ENCODE measurements at regions not wholly inside any gene's neighbourhood (a gene's known extent, or its start where the extent isn't known, plus 50 kb on each side); places are given as distances from the start of the nearest gene placed in this dataset.

DNA sequence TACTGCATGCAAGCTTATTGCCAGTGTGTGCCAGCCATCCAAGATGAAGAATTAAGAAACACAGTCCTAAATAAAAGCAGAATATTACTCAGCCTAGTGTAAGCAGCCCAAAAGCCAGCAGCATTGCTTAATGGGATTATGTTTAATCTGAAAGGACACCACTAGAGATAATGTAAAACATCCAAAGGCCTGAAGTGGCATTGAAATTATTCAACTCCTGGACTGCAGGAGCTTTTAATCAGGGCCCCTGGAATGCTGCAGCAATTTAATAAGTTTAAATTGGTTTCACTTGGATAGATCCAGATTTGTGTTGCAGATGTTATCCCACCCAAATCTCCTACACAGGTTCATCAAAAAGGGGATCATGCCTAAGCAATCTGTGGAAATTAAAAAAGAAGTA lies 193.0 kb downstream of the C12orf50 start:
- no peak for DNase-seq

GRCh38 chr12:87828382-87828973 lies 200.7 kb downstream of the C12orf50 start:
- DNase-seq: no peak

GRCh38 chr12:87827638-87828264 lies 201.4 kb downstream of the C12orf50 start:
- DNase-seq: no peak

GRCh38 chr12:87822923-87823322 lies 206.3 kb downstream of the C12orf50 start:
- DNase-seq: no peak

GRCh38 chr12:87820524-87821202 lies 208.5 kb downstream of the C12orf50 start:
- DNase-seq: no peak

DNA sequence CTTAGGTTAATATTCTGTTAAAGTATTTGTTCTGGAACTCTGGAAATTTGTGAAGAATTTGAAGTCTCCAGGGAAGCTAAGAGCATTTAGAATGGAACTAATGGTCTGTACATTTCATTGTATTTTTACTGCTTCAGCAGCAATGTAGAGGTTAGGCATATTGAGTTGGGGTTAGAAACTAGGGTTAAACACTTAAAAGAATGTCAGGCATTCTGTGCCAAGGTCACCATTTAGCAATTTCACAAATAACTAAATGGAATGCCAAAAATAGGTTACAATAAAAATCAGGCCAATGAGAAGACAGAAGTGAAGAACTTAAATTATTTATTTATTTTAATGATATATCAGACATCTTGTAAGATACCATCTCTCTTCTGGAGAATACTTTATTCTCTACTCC lies 210.8 kb downstream of the C12orf50 start:
- no peak for DNase-seq

DNA sequence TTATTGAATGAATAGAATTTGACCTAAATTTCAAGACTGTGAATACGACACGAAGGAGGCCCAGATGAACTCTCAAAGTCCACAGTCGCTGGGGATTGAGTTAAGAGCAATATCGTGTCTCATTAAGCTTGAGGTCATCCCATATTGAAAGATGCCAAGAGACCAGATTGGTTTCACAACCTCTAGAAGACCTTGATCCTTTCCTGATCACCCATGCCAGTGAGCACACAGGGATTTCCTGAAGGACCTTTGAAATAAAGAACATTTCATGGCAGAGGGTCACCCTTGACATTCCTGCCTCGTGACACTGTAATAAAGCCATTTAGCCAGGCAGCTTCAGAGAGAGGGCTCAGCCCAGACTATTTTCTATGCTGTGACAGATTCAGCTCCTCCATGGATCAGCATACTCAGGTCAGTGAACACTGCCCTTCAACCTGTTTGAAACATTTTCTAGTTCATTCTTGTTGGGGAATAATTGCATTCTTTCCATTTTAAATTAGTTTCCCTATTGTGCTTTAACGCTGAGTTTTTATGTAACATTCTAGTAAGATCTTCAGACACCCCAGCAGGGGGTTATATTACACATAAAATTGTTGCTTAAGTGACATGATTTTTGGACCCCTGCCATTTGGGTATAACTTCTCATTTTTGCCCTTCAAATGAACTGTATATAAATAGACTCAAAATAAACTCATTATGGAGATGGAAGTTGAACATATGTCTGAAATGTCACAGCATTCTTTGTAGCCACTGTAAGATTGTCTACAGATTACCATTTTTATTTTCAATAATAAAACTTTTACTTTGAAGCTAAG lies 213.2 kb downstream of the C12orf50 start:
- no peak for DNase-seq

- DNase-seq: no peak
Observed at GRCh38 chr12:87814625-87815024, 214.6 kb downstream of the C12orf50 start.

DNA sequence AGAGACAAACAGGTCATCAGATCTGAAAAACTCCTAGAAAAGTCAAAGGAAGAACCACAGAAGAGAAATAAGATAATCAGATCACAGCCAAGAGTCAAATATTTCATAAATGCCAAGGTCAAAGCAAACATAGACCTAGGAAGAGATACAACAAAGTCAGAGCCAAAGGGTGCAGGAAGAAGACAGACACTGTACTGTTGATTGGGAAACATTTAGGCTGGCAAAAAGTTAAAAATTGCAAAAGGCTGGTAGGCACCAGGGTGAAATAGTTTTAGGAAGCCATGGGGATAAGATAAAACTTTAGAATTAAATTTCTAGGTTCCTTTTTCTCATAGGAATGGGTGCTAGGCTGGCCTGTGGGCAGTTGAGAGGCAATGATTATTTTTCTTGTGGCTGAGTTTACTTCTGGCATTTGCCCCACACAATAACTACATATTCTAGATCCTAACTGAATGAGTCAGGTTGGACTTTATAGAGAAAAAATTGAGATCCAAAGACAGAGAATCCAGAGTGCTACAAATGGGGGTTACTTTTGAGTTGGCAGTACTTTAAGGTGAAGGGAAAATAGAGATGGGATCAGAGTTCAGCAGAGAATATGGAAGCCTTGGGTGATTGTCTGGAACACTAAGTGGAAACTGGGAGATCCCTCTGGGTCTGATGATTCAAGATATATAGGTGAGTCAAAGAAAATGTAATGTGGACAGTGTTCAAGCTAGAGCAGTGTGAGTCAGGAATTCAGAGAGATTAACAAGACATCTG lies 215.5 kb downstream of the C12orf50 start:
- no peak for DNase-seq

- DNase-seq: no peak
Observed at GRCh38 chr12:87812681-87813080, 216.5 kb downstream of the C12orf50 start.

GRCh38 chr12:87812030-87812429 lies 217.2 kb downstream of the C12orf50 start:
- DNase-seq: no peak

DNA sequence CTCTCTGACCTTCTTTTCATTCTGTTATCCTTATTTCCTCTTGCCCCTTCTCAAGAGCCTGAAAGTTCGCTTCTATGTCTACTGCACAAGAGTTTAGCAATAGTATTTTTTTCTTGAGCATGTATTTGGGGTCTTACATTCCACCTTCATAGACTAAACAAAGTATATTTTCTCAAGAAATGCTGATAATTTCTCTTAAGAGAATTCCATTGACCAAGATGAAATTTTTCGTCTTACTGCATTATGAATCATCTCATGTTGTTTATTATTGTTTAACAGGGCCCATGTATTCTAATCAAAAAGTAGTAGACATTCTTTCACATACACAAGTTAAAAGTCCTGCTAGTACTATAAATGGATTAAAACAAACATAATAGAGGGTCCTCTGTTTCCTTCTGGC lies 219.3 kb downstream of the C12orf50 start:
- DNase-seq: no peak

DNA sequence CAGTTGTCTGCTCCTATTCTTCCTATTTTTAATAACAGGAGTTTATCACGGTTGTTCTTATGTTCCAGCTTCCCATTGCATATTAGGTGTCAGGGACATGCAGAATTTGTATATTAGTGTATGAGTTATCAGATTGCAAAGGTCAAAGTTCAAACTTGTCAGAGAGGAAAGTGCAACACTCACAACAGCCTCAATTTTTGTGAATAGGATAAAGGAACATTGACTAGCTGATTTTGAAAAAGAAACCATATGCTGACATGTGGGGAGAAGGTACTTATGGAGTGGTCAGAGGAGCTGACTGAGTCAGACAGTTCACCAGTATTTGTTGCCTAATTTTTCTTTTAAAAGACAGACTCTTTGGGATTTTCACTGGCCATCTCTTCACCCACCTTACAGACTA lies 222.1 kb downstream of the C12orf50 start:
- DNase-seq: no peak

- no peak for DNase-seq
Observed at GRCh38 chr12:87806310-87806709, 222.9 kb downstream of the C12orf50 start.

- DNase-seq: no peak
Observed at GRCh38 chr12:87804386-87804785, 224.8 kb downstream of the C12orf50 start.

- DNase-seq: no peak
Observed at GRCh38 chr12:87802721-87803011, 226.5 kb downstream of the C12orf50 start.

DNA sequence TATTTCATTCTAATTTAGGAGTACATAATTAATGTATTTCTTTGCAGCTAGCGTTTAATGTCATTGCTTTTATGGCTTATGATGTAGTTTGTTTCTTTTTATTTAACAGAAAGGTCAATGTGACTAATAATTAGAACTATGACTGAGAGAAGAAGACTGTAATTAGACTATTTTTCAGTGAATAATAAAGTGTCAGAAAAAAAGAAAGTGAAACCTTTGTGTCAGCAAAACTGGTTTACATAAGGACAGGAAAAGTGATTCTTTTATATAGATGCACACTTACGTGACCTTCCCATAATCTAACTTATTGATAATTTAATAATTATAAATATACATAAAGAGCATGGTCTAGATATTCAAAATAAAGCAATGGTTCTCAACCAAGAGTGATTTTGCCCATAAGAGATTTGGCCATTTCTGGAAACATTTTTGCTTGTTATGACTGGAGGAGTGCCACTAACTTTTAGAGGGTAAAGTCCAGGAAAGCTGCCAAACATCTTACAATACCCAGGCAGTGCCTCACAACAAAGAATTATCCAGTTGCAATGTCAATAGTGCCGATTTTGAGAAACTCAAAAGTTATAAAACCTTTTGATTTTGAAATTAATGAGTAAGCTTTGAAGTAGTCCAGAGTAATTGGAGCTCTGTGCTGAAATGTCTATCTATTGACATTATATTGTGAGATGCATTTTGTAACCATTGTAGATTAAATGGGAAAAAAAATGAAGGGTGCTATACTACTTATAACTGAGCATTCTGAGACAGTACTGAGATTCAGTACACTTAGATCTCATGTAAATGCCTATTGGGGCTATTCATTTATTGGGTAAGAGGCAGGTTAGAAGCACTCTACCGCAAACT lies 227.1 kb downstream of the C12orf50 start:
- no peak for DNase-seq

GRCh38 chr12:87796961-87797516 lies 232.2 kb downstream of the C12orf50 start:
- no peak for DNase-seq

DNA sequence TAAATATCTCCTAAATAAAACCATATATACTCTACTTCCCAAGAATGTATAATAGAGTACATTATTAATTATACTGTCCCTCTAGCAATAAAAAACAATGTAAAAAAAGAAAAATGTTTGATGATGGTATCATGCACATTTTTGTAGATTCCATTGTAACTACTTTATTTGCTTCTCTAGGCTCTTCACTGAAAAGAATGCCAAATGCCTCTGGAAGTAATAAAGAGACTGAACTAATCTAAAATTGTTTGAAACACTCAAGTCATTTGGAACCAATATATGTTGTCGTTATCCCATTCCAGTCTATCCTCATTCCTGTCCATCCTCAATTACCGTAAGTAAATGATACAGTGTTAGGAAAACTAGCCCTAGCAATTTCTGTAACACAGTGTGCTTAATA lies 233.6 kb downstream of the C12orf50 start:
- no peak for DNase-seq

DNA sequence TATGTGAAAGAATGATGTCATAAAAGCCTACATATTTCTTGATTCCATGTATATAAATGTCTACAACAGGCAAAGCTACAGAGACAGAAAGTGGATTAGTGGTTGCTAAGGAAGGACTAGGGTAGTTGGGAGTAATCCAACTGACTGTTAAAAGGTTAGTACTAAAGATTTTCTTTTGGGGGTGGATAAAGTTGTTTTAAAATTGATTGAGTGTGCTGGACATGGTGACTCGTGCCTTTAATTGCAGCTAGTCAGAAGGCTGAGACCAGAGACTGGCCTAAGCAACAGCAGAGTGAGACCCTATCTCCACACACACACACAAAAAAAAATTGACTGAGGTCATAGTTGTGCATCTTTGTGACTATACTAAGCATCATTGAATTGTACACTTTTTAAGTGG lies 234.3 kb downstream of the C12orf50 start:
- no peak for DNase-seq

DNA sequence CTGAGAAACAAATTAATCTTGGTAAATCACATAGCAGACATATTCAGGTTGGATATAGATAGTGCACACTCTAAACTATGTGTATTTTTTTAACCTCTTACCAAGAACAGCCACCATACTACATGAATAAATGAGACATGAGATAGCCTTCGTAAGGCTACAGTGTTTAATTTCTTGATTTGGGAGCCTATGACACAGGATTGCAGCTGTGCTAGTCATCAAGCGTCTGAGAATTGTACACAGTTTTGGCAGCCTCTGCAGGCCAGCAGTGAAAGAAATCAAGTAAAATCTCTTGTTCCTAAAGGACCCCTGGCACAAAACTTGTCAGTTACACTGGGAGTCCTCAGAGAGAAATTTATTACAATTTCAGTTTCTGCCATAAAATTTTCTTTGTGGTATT lies 236.1 kb downstream of the C12orf50 start:
- no peak for DNase-seq

GRCh38 chr12:87784350-87784749 lies 244.9 kb downstream of the C12orf50 start:
- no peak for DNase-seq
